Thyroid gland (tissue), 4 donors: ENCODE measurements at regions not wholly inside any gene's neighbourhood (a gene's known extent, or its start where the extent isn't known, plus 50 kb on each side); places are given as distances from the start of the nearest gene placed in this dataset.

ENCODE experiments used
- POLR2A ChIP-seq, 2 donors: fragments of 450-650 bp; IDR thresholded peaks; one replicate each; pipeline ENCODE4 v1.6.1; 2017; ENCODE audit warnings: antibody characterized with exemption in 2 of 2, mild to moderate bottlenecking in 2 of 2, moderate library complexity in 1 of 2
- TF ChIP-seq, protein P1 (sequence below), 6 experiments: fragments of 200-600 bp in 3 of 6; fragments of 450-650 bp in 3 of 6; sonication (generic) in 3 of 6; IDR thresholded peaks; one replicate each; pipeline ENCODE4 v1.5.1; 2016 to 2019; ENCODE audit warnings: antibody characterized with exemption in 6 of 6, mild to moderate bottlenecking in 2 of 6, inconsistent platforms in 1 of 6, moderate library complexity in 1 of 6

DNA sequence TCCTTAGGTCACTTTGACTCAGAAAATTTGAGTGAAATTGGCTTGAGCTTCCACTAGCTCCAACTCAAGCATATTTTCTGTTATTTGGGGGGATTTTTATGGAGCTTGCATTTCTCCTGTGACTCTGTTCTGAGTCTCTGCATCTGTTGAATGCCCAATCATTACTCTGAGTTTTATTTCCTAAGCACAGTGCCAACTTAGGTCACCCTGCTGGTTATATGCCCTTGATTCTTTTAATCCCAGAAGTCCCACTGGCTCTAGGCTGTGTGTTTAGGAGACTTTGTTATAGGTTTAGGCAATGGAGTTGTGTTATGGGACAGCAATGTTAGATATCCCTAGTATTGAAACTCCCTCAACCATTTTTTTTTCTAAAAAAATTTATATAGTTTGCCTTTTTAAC is 198.2 kb upstream of the DTNA start:
- TF ChIP-seq, protein P1, sequence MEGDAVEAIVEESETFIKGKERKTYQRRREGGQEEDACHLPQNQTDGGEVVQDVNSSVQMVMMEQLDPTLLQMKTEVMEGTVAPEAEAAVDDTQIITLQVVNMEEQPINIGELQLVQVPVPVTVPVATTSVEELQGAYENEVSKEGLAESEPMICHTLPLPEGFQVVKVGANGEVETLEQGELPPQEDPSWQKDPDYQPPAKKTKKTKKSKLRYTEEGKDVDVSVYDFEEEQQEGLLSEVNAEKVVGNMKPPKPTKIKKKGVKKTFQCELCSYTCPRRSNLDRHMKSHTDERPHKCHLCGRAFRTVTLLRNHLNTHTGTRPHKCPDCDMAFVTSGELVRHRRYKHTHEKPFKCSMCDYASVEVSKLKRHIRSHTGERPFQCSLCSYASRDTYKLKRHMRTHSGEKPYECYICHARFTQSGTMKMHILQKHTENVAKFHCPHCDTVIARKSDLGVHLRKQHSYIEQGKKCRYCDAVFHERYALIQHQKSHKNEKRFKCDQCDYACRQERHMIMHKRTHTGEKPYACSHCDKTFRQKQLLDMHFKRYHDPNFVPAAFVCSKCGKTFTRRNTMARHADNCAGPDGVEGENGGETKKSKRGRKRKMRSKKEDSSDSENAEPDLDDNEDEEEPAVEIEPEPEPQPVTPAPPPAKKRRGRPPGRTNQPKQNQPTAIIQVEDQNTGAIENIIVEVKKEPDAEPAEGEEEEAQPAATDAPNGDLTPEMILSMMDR (IDR thresholded peaks at IDR 0.05) = no peak
- TF ChIP-seq POLR2A (IDR thresholded peaks at IDR 0.05) = no peak
